OCI-LY7 (cell line): ENCODE measurements at regions not wholly inside any gene's neighbourhood (a gene's known extent, or its start where the extent isn't known, plus 50 kb on each side); places are given as distances from the start of the nearest gene placed in this dataset. TPM values are rescaled to one million over a fixed set of nuclear protein-coding genes. Genes with fewer than 3 reads are reported as not detected.

ENCODE experiments used
- BruUV-seq: library from RNA; stranded (reverse); fragments of 400-500 nt; replicated peaks from 2 replicates; lab custom pipeline; 2021; lab: Mats Ljungman, UMichigan
- CTCF ChIA-PET: fragments of 300-600 bp; sonication (Branson Sonifier 250); formaldehyde crosslinking; loops from one replicate; lab custom pipeline; 2022; ENCODE audit warnings: antibody characterized with exemption; ENCODE audit not compliant: unreplicated experiment; lab: Charles Lee
- POLR2A ChIA-PET: fragments of 300-600 bp; sonication (Branson Sonifier 250); formaldehyde crosslinking; loops from one replicate; lab custom pipeline; 2022; ENCODE audit warnings: antibody characterized with exemption; lab: Charles Lee
- DNase-seq: peaks from one replicate; pipeline ENCODE4 v3.0.0-alpha.2; 2015; ENCODE audit warnings: low spot score
- H2AFZ ChIP-seq: fragments of 200-600 bp; sonication (generic), shearing (Covaris generic); 2 replicates; pipeline ENCODE4 v1.6.1; 2014; ENCODE audit warnings: mild to moderate bottlenecking, antibody characterized with exemption, low read length, moderate library complexity
- H3K27ac ChIP-seq: fragments of 200-600 bp; sonication (generic); 2 replicates; pipeline ENCODE4 v1.5.1; 2014; ENCODE audit warnings: mixed run types, low read depth, mild to moderate bottlenecking, moderate library complexity, low read length, inconsistent platforms; ENCODE audit not compliant: poor library complexity, severe bottlenecking
- H3K36me3 ChIP-seq: fragments of 200-600 bp; sonication (generic); 2 replicates; pipeline ENCODE4 v1.6.1; 2014; ENCODE audit warnings: mild to moderate bottlenecking, antibody characterized with exemption, low read length, moderate library complexity, mixed read lengths; ENCODE audit not compliant: insufficient read depth
- H3K4me1 ChIP-seq: fragments of 200-600 bp; sonication (generic); 2 replicates; pipeline ENCODE4 v1.5.1; 2014; ENCODE audit warnings: mild to moderate bottlenecking, low read length; ENCODE audit not compliant: insufficient read depth, poor library complexity, severe bottlenecking
- H3K4me2 ChIP-seq: fragments of 200-600 bp; sonication (generic); 2 replicates; pipeline ENCODE4 v1.6.1; 2014; ENCODE audit warnings: mild to moderate bottlenecking, low read length
- H3K4me3 ChIP-seq: fragments of 200-600 bp; sonication (generic); 2 replicates; pipeline ENCODE4 v1.5.1; 2014; ENCODE audit warnings: mild to moderate bottlenecking, low read depth, low read length; ENCODE audit not compliant: poor library complexity, severe bottlenecking
- H3K79me2 ChIP-seq: fragments of 200-600 bp; sonication (generic); 2 replicates; pipeline ENCODE4 v1.6.1; 2016; ENCODE audit warnings: low read depth, mild to moderate bottlenecking, low read length, moderate library complexity, mixed read lengths; ENCODE audit not compliant: insufficient read depth
- H3K9me2 ChIP-seq: fragments of 200-600 bp; sonication (generic); 2 replicates; pipeline ENCODE4 v1.6.1; 2016; ENCODE audit warnings: mild to moderate bottlenecking, low read length, mixed read lengths; ENCODE audit not compliant: insufficient read depth
- H3K9me3 ChIP-seq: fragments of 200-600 bp; sonication (generic); 2 replicates; pipeline ENCODE4 v1.6.1; 2014; ENCODE audit warnings: mild to moderate bottlenecking, mixed run types, low read length, mixed read lengths
- H4K20me1 ChIP-seq: fragments of 200-600 bp; sonication (generic); 2 replicates; pipeline ENCODE4 v1.6.1; 2014; ENCODE audit warnings: mild to moderate bottlenecking, antibody characterized with exemption, low read length, moderate library complexity, mixed read lengths; ENCODE audit not compliant: insufficient read depth
- CTCF ChIP-seq: fragments of 200-600 bp; sonication (generic); conservative IDR thresholded peaks from 2 replicates; pipeline ENCODE4 v1.5.1; 2014; ENCODE audit warnings: mild to moderate bottlenecking, antibody characterized with exemption, low read length, moderate library complexity, mixed read lengths
- EZH2phosphoT487 ChIP-seq: fragments of 200-600 bp; sonication (generic); IDR thresholded peaks from 2 replicates; pipeline ENCODE4 v1.6.1; 2018; ENCODE audit warnings: low read depth, borderline replicate concordance, mild to moderate bottlenecking, mixed run types, antibody characterized with exemption, low read length, moderate library complexity, mixed read lengths
- intact Hi-C: fragments of 100-400 bp; cut with micrococcal nuclease; formaldehyde crosslinking; loops from one replicate; pipeline ENCODE4 v1.10.0; 2022; ENCODE audit not compliant: unreplicated experiment
- small RNA-seq: library from RNA; depleted of rRNA; stranded (forward); fragments of <200 nt; gene quantifications from one replicate; pipeline ENCODE3, GENCODE V24; 2014

- ChIA-PET CTCF (no interaction called here), POLR2A (no interaction called here)
- Histone ChIP-seq H3K4me1 (no peaks in the 10 kb centered on the region), H3K9me3 (no peaks in the 10 kb centered on the region), H3K4me3 (no peak overlapping the region), H3K27ac (no peak overlapping the region), H3K9me2 (no peaks in the 10 kb centered on the region), H3K36me3 (no peaks in the 10 kb centered on the region), H2AFZ (no peak overlapping the region), H3K4me2 (no peak overlapping the region), H4K20me1 (no peaks in the 10 kb centered on the region), H3K79me2 (no peaks in the 10 kb centered on the region)
- BruUV-seq: no TSS peak
- intact Hi-C loops: no loop called here
- TF ChIP-seq EZH2phosphoT487 (no peak), CTCF (no peak)
- no peak for DNase-seq
Measured at GRCh38 chr6:27528714-27529113, 55.8 kb upstream of the ZNF184 start.

Small RNAs in the stretch of these regions (small RNA-seq; reads per million reads assigned to genes)
- gene AL031229.1 (not detected), gene HIST1H4PS1 (0.26 reads per million), gene RNU6-471P (not detected)
